AG09319 (cell line): ENCODE measurements at regions not wholly inside any gene's neighbourhood (a gene's known extent, or its start where the extent isn't known, plus 50 kb on each side); places are given as distances from the start of the nearest gene placed in this dataset.

Experiments used
- DNase-seq: peaks from one replicate; pipeline ENCODE4 v3.0.0-alpha.2; 2010; ENCODE audit warnings: low read depth; ENCODE audit errors: extremely low read depth
- TF ChIP-seq, protein P1 (sequence below): IDR thresholded peaks from 2 replicates; pipeline ENCODE4 v1.5.1; 2011; ENCODE audit warnings: low read depth, mild to moderate bottlenecking, inconsistent platforms, low read length, moderate library complexity

DNA sequence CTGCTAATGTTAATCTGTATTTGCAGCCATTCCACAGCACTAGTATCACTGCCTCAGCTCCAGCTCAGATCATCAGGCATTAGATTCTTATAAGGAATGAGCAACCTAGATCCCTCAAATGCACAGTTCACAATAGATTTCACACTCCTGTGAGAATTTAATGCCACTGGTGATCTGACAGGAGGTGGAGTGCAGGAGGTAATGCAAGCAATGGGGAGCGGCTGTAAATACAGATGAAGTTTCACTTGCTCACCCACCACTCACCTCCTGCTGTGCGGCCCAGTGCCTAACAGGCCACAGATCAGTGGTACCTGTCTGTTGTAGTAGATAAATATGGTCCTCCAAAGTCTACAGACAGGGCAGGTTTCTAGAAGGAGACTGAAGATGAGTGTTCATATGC, 97.7 kb upstream of the TMEFF2 start:
- no peak for DNase-seq
- TF ChIP-seq, protein P1, sequence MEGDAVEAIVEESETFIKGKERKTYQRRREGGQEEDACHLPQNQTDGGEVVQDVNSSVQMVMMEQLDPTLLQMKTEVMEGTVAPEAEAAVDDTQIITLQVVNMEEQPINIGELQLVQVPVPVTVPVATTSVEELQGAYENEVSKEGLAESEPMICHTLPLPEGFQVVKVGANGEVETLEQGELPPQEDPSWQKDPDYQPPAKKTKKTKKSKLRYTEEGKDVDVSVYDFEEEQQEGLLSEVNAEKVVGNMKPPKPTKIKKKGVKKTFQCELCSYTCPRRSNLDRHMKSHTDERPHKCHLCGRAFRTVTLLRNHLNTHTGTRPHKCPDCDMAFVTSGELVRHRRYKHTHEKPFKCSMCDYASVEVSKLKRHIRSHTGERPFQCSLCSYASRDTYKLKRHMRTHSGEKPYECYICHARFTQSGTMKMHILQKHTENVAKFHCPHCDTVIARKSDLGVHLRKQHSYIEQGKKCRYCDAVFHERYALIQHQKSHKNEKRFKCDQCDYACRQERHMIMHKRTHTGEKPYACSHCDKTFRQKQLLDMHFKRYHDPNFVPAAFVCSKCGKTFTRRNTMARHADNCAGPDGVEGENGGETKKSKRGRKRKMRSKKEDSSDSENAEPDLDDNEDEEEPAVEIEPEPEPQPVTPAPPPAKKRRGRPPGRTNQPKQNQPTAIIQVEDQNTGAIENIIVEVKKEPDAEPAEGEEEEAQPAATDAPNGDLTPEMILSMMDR, result no peak

DNA sequence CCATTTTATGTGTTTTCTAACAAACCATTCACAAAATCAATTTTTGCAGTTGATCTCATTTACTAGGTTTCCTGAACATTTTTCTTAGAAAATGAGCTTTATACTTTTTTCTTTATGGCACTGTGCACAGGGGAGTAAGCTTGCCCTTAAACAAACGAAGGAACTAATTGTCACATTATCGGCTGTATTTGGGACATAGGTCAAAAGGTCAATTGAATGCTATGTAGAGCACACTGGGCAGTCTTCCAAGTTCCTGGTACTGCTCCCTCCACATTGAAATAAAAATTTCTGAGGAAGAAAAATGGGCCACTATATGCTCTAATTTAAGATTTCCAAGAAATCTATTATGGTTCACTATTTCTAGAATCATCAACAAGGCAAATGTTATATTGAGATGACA, 93.6 kb upstream of the TMEFF2 start:
- TF ChIP-seq, protein P1, result no peak
- no peak for DNase-seq

DNA sequence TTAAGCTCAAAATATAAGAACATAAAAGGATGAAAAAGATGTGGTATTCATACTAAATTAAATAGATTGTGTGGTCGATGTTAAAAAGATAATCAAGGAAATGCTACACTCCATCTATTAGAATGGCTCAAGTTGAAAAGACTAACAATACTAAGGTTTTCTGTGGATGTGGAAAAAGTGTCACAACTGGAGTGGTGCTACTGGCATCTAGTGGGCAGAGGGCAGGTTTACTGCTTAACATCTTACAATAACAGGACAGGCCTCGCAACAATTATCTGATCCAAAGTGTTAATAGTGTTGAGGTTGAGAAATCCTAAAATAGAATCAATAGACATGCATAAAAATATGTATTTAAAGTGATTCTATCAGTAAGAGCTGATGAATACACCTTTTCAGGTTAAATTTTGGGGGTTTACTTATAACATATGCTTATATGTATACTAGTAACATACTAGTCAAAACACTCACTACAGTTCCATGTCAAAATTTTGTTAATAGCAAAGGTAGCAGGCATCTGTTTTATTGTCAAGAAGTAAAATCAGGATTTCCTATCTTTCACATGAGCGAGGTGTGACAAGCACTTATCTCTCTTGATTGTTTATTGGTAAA, 91.5 kb upstream of the TMEFF2 start:
- peak; percentile 15 for DNase-seq
- TF ChIP-seq, protein P1, result peak; percentile 65

GRCh38 chr2:192283450-192283849, 88.7 kb upstream of the TMEFF2 start:
- no peak for DNase-seq
- TF ChIP-seq, protein P1, result no peak

DNA sequence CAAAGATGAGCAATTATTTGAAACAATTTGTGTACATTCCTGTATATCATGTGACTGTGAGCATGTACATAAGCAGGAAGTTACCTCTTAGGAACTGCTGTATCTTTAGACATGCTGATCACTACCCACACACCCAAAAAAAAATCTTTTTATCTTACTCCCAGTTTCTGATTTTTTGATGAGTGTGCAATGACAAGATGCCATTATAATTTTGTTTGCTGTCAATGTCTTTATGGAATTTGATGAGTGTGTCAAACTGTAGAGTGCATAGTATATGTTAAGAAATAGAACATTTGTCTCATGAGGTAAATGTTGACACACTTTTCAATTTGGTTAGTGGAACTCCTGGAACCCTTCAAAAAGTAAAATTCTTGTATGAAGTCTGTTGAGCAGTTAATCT, 84.0 kb upstream of the TMEFF2 start:
- TF ChIP-seq, protein P1, result no peak
- no peak for DNase-seq

DNA sequence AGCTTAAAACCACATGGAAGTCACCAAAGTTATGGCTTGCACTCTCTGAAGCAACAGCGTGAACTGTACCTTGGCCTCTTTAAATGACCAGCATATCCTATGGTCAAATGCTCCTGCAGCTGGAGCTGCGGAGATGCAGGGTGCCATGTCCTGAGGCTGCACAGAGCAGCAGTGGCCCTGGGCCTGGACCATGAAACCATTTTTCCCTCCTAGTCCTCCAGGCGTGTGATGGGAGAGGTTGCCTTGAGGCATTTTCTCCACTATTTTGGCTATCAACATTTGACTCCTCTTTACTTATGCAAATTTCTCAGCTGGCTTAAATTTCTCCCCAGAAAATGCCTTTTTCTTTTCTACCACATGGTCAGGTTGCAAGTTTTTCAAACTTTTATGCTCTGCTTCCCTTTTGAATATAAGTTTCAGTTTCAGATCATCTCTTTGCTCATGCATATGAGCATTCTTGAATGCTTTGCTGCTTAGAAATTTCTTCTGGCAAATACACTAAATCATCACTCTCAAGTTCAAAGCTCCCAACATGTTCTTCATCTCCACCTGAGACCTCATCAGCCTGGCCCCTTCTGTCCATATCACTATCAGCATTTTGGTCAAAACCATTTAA, 82.9 kb upstream of the TMEFF2 start:
- TF ChIP-seq, protein P1, result no peak
- DNase-seq, result no peak

- DNase-seq, result no peak
- TF ChIP-seq, protein P1, result no peak
These were observed 80.9 kb upstream of the TMEFF2 start for GRCh38 chr2:192275632-192276031.
